GM23338 (cell line): ENCODE measurements at regions not wholly inside any gene's neighbourhood (a gene's known extent, or its start where the extent isn't known, plus 50 kb on each side); places are given as distances from the start of the nearest gene placed in this dataset.

Experiments used
- ATAC-seq: fragments of 200-7000 bp; cut with Tn5 transposase; 3 replicates; pipeline ENCODE4 v1.9.1; 2020
- DNase-seq: peaks from one replicate; pipeline ENCODE4 v3.0.0-alpha.2; 2015; ENCODE audit warnings: low spot score
- H2AFZ ChIP-seq: fragments of 200-600 bp; sonication (generic); 2 replicates; pipeline ENCODE4 v1.8.0; 2016; ENCODE audit warnings: antibody characterized with exemption, mild to moderate bottlenecking, moderate library complexity
- H3F3A ChIP-seq: fragments of 200-600 bp; sonication (generic); replicated peaks from 2 replicates; pipeline ENCODE4 v1.8.0; 2017; ENCODE audit warnings: antibody characterized with exemption, mixed run types, low read depth
- H3K27ac ChIP-seq: fragments of 200-600 bp; sonication (generic); 2 replicates; pipeline ENCODE4 v1.6.1; 2016; ENCODE audit warnings: low read depth
- H3K27me3 ChIP-seq: fragments of 200-600 bp; sonication (generic); 2 replicates; pipeline ENCODE4 v1.8.0; 2016; ENCODE audit warnings: mild to moderate bottlenecking, mixed run types, moderate library complexity; ENCODE audit not compliant: insufficient read depth
- H3K36me3 ChIP-seq: fragments of 200-600 bp; sonication (generic); 2 replicates; pipeline ENCODE4 v1.8.0; 2016; ENCODE audit warnings: mild to moderate bottlenecking; ENCODE audit not compliant: insufficient read depth
- H3K4me1 ChIP-seq: fragments of 200-600 bp; sonication (generic); 2 replicates; pipeline ENCODE4 v1.8.0; 2016; ENCODE audit warnings: mild to moderate bottlenecking, moderate library complexity; ENCODE audit not compliant: insufficient read depth
- H3K4me2 ChIP-seq: fragments of 200-600 bp; sonication (generic); 2 replicates; pipeline ENCODE4 v1.7.1; 2017; ENCODE audit warnings: mixed run types
- H3K4me3 ChIP-seq: fragments of 200-600 bp; sonication (generic); 2 replicates; pipeline ENCODE4 v1.6.1; 2016; ENCODE audit warnings: mixed run types
- H3K79me2 ChIP-seq: fragments of 200-600 bp; sonication (generic); replicated peaks from 2 replicates; pipeline ENCODE4 v1.8.0; 2017; ENCODE audit warnings: mild to moderate bottlenecking; ENCODE audit not compliant: insufficient read depth
- H3K9me2 ChIP-seq: fragments of 200-600 bp; sonication (generic); 2 replicates; pipeline ENCODE4 v1.8.0; 2017; ENCODE audit not compliant: insufficient read depth
- H4K20me1 ChIP-seq: fragments of 200-600 bp; sonication (generic); replicated peaks from 2 replicates; pipeline ENCODE4 v1.8.0; 2017; ENCODE audit warnings: mild to moderate bottlenecking; ENCODE audit not compliant: insufficient read depth
- H3K27ac Mint-ChIP-seq: 2 replicates; pipeline ENCODE4 v1.8.0; 2020; ENCODE audit warnings: inconsistent platforms, mild to moderate bottlenecking, moderate library complexity, mixed read lengths
- H3K27me3 Mint-ChIP-seq: 3 replicates; pipeline ENCODE4 v1.8.0; 2022; ENCODE audit warnings: low read depth, mild to moderate bottlenecking, moderate library complexity, mixed read lengths, inconsistent platforms; ENCODE audit not compliant: insufficient read depth, poor library complexity
- H3K36me3 Mint-ChIP-seq: 3 replicates; pipeline ENCODE4 v1.8.0; 2021; ENCODE audit warnings: low read depth, mild to moderate bottlenecking, inconsistent platforms, moderate library complexity, mixed read lengths
- H3K4me1 Mint-ChIP-seq: 3 replicates; pipeline ENCODE4 v1.8.0; 2020; ENCODE audit warnings: mild to moderate bottlenecking, inconsistent platforms, mixed read lengths
- H3K4me3 Mint-ChIP-seq: 3 replicates; pipeline ENCODE4 v1.8.0; 2021; ENCODE audit warnings: moderate library complexity, mild to moderate bottlenecking, inconsistent platforms, mixed read lengths
- H3K9me3 Mint-ChIP-seq: 3 replicates; pipeline ENCODE4 v1.8.0; 2020; ENCODE audit warnings: moderate library complexity, mild to moderate bottlenecking, inconsistent platforms, mixed read lengths
- CREB1 ChIP-seq: fragments of 250-450 bp; sonication (Bioruptor Pico); IDR thresholded peaks from 2 replicates; pipeline ENCODE4 v1.5.0; 2020; ENCODE audit warnings: low read depth, mild to moderate bottlenecking, moderate library complexity
- EZH2 ChIP-seq: fragments of 200-600 bp; sonication (generic); IDR thresholded peaks from one replicate; pipeline ENCODE4 v1.8.0; 2017; ENCODE audit warnings: antibody characterized with exemption, mild to moderate bottlenecking, low read depth; ENCODE audit not compliant: unreplicated experiment
- JUNB ChIP-seq: IDR thresholded peaks from one replicate; pipeline ENCODE4 v1.6.1; 2016; ENCODE audit warnings: antibody characterized with exemption; ENCODE audit not compliant: unreplicated experiment
- NANOG ChIP-seq: IDR thresholded peaks from 2 replicates; pipeline ENCODE4 v1.6.1; 2016; ENCODE audit warnings: antibody characterized with exemption, borderline replicate concordance
- POLR2AphosphoS5 ChIP-seq: IDR thresholded peaks from 2 replicates; pipeline ENCODE4 v1.6.1; 2016; ENCODE audit warnings: antibody characterized with exemption, low read depth
- STAT1 ChIP-seq: IDR thresholded peaks from one replicate; pipeline ENCODE4 v1.6.1; 2016; ENCODE audit warnings: antibody characterized with exemption; ENCODE audit not compliant: unreplicated experiment
- ZNF114 ChIP-seq: fragments of 250-450 bp; sonication (Bioruptor Pico); IDR thresholded peaks from 2 replicates; pipeline ENCODE4 v1.5.0; 2020; ENCODE audit warnings: mild to moderate bottlenecking, moderate library complexity
- ZNF331 ChIP-seq: fragments of 250-450 bp; sonication (Bioruptor Pico); IDR thresholded peaks from 2 replicates; pipeline ENCODE4 v1.5.0; 2020; ENCODE audit warnings: low read depth, mild to moderate bottlenecking, moderate library complexity
- TF ChIP-seq, protein P1 (sequence below): fragments of 250-450 bp; sonication (Bioruptor Pico); IDR thresholded peaks from 2 replicates; pipeline ENCODE4 v1.5.0; 2020; ENCODE audit warnings: mild to moderate bottlenecking, moderate library complexity
- TF ChIP-seq, protein P2 (sequence below): IDR thresholded peaks from 2 replicates; pipeline ENCODE4 v1.6.1; 2016; ENCODE audit warnings: antibody characterized with exemption
- TF ChIP-seq, protein P3 (sequence below): IDR thresholded peaks from one replicate; pipeline ENCODE4 v1.6.1; 2018; ENCODE audit warnings: antibody characterized with exemption; ENCODE audit not compliant: unreplicated experiment

DNA sequence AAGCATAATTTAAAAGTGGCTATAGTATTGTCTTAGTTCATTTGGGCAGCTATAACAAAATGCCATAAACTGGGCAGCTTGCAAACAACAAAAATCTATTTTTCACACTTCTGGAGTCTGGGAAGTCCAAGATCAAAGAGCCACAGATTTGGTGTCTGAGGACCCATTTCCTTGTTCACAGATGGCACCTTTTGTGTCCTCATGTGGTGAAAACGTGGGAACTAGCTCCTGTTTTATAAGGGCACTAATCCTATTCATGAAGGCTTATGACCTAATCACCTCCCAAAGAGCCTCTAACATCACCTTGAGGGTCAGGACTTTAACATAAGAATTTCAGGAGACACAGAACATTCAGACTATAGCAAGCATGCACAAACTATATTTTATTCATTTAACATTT is 126.5 kb upstream of the WDFY3 start:
- H3K9me2 ChIP-seq: peaks cover 4% of the 10 kb centered on the region; the same call in 1 of the 2 replicates
- no peaks in the 10 kb centered on the region for H3F3A ChIP-seq
- H3K79me2 ChIP-seq: no peaks in the 10 kb centered on the region
- H3K36me3 Mint-ChIP-seq: peaks cover 12% of the 10 kb centered on the region
- no peaks in the 10 kb centered on the region; the same call in 1 of the 2 replicates for H3K4me1 ChIP-seq
- no peak overlapping the region for H3K4me3 ChIP-seq
- ATAC-seq (no peak), DNase-seq (no peak)
- no peaks in the 10 kb centered on the region for H3K27me3 Mint-ChIP-seq
- no peak overlapping the region for H3K27ac Mint-ChIP-seq
- no peak overlapping the region for H3K27ac ChIP-seq
- H3K27me3 ChIP-seq: no peaks in the 10 kb centered on the region
- H3K4me2 ChIP-seq: no peak overlapping the region
- peaks cover 34% of the 10 kb centered on the region for H3K9me3 Mint-ChIP-seq
- H3K36me3 ChIP-seq: no peaks in the 10 kb centered on the region
- H3K4me3 Mint-ChIP-seq: no peak overlapping the region
- H2AFZ ChIP-seq: no peak overlapping the region
- H4K20me1 ChIP-seq: no peaks in the 10 kb centered on the region
- TF ChIP-seq POLR2AphosphoS5 (no peak), CREB1 (no peak), JUNB (no peak), STAT1 (no peak)
- TF ChIP-seq, protein P1, sequence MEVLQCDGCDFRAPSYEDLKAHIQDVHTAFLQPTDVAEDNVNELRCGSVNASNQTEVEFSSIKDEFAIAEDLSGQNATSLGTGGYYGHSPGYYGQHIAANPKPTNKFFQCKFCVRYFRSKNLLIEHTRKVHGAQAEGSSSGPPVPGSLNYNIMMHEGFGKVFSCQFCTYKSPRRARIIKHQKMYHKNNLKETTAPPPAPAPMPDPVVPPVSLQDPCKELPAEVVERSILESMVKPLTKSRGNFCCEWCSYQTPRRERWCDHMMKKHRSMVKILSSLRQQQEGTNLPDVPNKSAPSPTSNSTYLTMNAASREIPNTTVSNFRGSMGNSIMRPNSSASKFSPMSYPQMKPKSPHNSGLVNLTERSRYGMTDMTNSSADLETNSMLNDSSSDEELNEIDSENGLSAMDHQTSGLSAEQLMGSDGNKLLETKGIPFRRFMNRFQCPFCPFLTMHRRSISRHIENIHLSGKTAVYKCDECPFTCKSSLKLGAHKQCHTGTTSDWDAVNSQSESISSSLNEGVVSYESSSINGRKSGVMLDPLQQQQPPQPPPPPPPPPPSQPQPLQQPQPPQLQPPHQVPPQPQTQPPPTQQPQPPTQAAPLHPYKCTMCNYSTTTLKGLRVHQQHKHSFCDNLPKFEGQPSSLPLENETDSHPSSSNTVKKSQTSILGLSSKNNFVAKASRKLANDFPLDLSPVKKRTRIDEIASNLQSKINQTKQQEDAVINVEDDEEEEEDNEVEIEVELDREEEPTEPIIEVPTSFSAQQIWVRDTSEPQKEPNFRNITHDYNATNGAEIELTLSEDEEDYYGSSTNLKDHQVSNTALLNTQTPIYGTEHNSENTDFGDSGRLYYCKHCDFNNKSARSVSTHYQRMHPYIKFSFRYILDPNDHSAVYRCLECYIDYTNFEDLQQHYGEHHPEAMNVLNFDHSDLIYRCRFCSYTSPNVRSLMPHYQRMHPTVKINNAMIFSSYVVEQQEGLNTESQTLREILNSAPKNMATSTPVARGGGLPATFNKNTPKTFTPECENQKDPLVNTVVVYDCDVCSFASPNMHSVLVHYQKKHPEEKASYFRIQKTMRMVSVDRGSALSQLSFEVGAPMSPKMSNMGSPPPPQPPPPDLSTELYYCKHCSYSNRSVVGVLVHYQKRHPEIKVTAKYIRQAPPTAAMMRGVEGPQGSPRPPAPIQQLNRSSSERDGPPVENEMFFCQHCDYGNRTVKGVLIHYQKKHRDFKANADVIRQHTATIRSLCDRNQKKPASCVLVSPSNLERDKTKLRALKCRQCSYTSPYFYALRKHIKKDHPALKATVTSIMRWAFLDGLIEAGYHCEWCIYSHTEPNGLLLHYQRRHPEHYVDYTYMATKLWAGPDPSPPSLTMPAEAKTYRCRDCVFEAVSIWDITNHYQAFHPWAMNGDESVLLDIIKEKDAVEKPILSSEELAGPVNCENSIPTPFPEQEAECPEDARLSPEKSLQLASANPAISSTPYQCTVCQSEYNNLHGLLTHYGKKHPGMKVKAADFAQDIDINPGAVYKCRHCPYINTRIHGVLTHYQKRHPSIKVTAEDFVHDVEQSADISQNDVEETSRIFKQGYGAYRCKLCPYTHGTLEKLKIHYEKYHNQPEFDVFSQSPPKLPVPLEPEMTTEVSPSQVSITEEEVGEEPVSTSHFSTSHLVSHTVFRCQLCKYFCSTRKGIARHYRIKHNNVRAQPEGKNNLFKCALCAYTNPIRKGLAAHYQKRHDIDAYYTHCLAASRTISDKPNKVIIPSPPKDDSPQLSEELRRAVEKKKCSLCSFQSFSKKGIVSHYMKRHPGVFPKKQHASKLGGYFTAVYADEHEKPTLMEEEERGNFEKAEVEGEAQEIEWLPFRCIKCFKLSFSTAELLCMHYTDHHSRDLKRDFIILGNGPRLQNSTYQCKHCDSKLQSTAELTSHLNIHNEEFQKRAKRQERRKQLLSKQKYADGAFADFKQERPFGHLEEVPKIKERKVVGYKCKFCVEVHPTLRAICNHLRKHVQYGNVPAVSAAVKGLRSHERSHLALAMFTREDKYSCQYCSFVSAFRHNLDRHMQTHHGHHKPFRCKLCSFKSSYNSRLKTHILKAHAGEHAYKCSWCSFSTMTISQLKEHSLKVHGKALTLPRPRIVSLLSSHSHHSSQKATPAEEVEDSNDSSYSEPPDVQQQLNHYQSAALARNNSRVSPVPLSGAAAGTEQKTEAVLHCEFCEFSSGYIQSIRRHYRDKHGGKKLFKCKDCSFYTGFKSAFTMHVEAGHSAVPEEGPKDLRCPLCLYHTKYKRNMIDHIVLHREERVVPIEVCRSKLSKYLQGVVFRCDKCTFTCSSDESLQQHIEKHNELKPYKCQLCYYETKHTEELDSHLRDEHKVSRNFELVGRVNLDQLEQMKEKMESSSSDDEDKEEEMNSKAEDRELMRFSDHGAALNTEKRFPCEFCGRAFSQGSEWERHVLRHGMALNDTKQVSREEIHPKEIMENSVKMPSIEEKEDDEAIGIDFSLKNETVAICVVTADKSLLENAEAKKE (CRISPR knock-in tag): no peak
- H3K4me1 Mint-ChIP-seq: no peaks in the 10 kb centered on the region

DNA sequence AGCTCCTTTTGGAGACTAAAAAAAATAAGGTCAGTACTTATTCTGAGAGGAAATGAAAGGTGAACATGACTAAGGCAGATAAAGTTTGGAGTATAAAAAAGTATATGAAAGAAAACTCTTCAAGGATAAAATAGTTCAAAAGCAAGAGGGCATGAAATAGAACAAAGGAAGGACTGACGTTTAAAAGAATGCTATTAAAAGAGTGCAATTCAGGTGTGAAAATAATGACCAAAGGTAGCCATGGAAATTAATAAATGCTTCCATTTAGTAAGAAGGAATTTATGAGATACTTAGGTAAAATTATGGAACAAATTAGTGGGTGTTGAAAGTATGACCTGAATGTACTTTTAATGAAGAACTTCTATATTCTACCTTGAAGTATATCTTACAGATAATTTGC is 128.2 kb upstream of the WDFY3 start:
- peaks cover 22% of the 10 kb centered on the region; the same call in 2 of the 3 replicates for H3K9me3 Mint-ChIP-seq
- Histone ChIP-seq H3K9me2 (peaks cover 4% of the 10 kb centered on the region; the same call in 1 of the 2 replicates), H3K79me2 (no peaks in the 10 kb centered on the region), H3K36me3 (no peaks in the 10 kb centered on the region), H3K4me1 (no peaks in the 10 kb centered on the region; the same call in 1 of the 2 replicates), H4K20me1 (no peaks in the 10 kb centered on the region), H3K27ac (no peak overlapping the region), H3K4me2 (no peak overlapping the region), H3K27me3 (no peaks in the 10 kb centered on the region), H3F3A (no peaks in the 10 kb centered on the region), H3K4me3 (no peak overlapping the region), H2AFZ (no peak overlapping the region)
- H3K27me3 Mint-ChIP-seq: no peaks in the 10 kb centered on the region
- no peaks in the 10 kb centered on the region for H3K4me1 Mint-ChIP-seq
- H3K27ac Mint-ChIP-seq: no peak overlapping the region
- no peak overlapping the region for H3K4me3 Mint-ChIP-seq
- peaks cover 3% of the 10 kb centered on the region; the same call in 2 of the 3 replicates for H3K36me3 Mint-ChIP-seq
- ATAC-seq (no peak), DNase-seq (no peak)
- no peak for TF ChIP-seq STAT1
- no peak for TF ChIP-seq EZH2
- no peak for TF ChIP-seq ZNF331 (CRISPR knock-in tag)
- no peak for TF ChIP-seq ZNF114
- TF ChIP-seq, protein P2, sequence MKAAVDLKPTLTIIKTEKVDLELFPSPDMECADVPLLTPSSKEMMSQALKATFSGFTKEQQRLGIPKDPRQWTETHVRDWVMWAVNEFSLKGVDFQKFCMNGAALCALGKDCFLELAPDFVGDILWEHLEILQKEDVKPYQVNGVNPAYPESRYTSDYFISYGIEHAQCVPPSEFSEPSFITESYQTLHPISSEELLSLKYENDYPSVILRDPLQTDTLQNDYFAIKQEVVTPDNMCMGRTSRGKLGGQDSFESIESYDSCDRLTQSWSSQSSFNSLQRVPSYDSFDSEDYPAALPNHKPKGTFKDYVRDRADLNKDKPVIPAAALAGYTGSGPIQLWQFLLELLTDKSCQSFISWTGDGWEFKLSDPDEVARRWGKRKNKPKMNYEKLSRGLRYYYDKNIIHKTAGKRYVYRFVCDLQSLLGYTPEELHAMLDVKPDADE: no peak
- TF ChIP-seq, protein P3, sequence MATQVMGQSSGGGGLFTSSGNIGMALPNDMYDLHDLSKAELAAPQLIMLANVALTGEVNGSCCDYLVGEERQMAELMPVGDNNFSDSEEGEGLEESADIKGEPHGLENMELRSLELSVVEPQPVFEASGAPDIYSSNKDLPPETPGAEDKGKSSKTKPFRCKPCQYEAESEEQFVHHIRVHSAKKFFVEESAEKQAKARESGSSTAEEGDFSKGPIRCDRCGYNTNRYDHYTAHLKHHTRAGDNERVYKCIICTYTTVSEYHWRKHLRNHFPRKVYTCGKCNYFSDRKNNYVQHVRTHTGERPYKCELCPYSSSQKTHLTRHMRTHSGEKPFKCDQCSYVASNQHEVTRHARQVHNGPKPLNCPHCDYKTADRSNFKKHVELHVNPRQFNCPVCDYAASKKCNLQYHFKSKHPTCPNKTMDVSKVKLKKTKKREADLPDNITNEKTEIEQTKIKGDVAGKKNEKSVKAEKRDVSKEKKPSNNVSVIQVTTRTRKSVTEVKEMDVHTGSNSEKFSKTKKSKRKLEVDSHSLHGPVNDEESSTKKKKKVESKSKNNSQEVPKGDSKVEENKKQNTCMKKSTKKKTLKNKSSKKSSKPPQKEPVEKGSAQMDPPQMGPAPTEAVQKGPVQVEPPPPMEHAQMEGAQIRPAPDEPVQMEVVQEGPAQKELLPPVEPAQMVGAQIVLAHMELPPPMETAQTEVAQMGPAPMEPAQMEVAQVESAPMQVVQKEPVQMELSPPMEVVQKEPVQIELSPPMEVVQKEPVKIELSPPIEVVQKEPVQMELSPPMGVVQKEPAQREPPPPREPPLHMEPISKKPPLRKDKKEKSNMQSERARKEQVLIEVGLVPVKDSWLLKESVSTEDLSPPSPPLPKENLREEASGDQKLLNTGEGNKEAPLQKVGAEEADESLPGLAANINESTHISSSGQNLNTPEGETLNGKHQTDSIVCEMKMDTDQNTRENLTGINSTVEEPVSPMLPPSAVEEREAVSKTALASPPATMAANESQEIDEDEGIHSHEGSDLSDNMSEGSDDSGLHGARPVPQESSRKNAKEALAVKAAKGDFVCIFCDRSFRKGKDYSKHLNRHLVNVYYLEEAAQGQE: no peak
- TF ChIP-seq NANOG: no peak
- TF ChIP-seq JUNB: no peak
